Tibial artery (tissue), 4 donors: ENCODE measurements at regions not wholly inside any gene's neighbourhood (a gene's known extent, or its start where the extent isn't known, plus 50 kb on each side); places are given as distances from the start of the nearest gene placed in this dataset.

Experiments
- DNase-seq, 2 donors: peaks; one replicate each; pipeline ENCODE4 v3.0.0-alpha.2; 2019
- H3K27ac ChIP-seq, 2 donors: fragments of 200-600 bp; sonication (generic) in 1 of 2; 1 replicate in 1 of 2; 2 replicates in 1 of 2; pipeline ENCODE4 v1.5.1; 2018 to 2019; ENCODE audit warnings: mild to moderate bottlenecking in 1 of 2
- H3K27me3 ChIP-seq, 2 donors: fragments of 200-600 bp; sonication (generic) in 1 of 2; one replicate each; pipeline versions ENCODE4 v1.5.1 to v1.6.0; 2016 to 2019
- H3K36me3 ChIP-seq, 3 donors: fragments of 200-600 bp; sonication (generic) in 2 of 3; one replicate each; pipeline ENCODE4 v1.5.1; 2016 to 2019; ENCODE audit warnings: mild to moderate bottlenecking in 2 of 3
- H3K4me1 ChIP-seq, 4 donors: fragments of 200-600 bp; sonication (generic) in 2 of 4; 1 replicate in 3 of 4; 2 replicates in 1 of 4; pipeline ENCODE4 v1.5.1; 2016 to 2019
- H3K4me3 ChIP-seq, 2 donors: fragments of 200-600 bp; sonication (generic) in 1 of 2; 1 replicate in 1 of 2; 2 replicates in 1 of 2; pipeline ENCODE4 v1.5.1; 2018 to 2019; ENCODE audit warnings: mild to moderate bottlenecking in 2 of 2
- H3K9me3 ChIP-seq, 3 donors: fragments of 200-600 bp; sonication (generic) in 1 of 3; one replicate each; pipeline ENCODE4 v1.5.1; 2016 to 2019
- CTCF ChIP-seq, 2 experiments: fragments of 200-600 bp in 1 of 2; fragments of 450-650 bp in 1 of 2; IDR thresholded peaks; one replicate each; pipeline ENCODE4 v1.5.1; 2017 to 2019; ENCODE audit warnings: antibody characterized with exemption in 2 of 2, mild to moderate bottlenecking in 1 of 2, moderate library complexity in 1 of 2
- intact Hi-C: fragments of 100-400 bp; cut with DNase I; formaldehyde crosslinking; loops from one replicate; pipeline ENCODE4 v1.15.0; 2023; ENCODE audit warnings: low total_unique reads

- Histone ChIP-seq H3K27me3 (peaks cover 0 to 5% of the 10 kb centered on the region in 2 donors), H3K4me3 (no peak overlapping the region), H3K27ac (no peak overlapping the region), H3K36me3 (no peaks in the 10 kb centered on the region), H3K4me1 (no peaks in the 10 kb centered on the region), H3K9me3 (no peaks in the 10 kb centered on the region)
- intact Hi-C loops: no loop called here
- TF ChIP-seq CTCF (IDR thresholded peaks at IDR 0.05): no peak
- DNase-seq: no peak
These were observed 300.9 kb upstream of the PRDM1 start for GRCh38 chr6:105785066-105785811.

DNA sequence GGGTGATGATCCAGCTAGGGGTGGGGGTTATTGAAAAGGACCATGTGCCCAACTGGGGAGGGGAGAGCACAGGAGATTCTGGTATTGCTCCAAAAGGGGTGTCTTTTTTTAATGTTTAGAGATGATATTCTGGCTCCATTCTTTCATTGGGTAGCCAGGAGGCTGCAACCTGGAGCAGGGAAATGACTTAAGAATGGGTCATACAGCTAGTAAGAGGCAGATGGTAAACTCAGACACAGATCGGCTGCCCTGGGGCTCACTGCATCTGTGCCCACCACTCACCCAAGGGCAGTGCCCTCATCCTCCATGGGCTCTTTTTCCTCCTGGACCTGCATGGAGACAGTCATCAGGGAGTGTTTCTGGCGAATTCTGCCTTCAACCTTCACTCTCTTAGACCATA is 302.0 kb upstream of the PRDM1 start:
- intact Hi-C loops: no loop called here
- TF ChIP-seq CTCF (IDR thresholded peaks at IDR 0.05): no peak
- DNase-seq: no peak

DNA sequence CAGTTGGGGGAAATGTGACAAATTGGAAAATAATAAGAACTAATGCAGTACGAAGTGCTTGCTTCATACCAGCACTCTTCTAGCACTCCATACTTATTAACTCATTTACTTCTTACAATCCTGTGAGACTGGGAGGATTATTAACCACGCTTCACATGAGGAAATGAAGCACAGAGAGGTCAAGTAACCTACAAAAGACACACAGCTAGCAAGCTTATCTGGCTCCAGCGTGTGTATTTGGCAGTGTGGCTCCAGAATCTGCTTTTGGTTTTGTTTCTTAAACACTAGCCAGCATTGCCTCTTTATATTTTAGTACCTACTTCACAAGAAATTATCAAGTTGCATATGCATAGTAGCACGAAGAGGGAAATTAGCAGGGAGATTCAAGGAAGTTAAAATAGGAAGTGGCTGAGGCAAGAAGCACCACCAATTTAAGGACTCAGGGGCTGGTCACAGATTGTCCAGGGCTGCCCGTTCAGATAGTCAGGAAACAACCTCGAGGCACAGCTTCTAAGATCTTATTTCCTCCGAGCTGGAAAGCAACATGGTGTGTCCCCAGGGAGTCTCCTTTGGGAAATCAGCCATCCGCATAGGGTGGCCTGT is 302.7 kb upstream of the PRDM1 start:
- DNase-seq: no peak
- Histone ChIP-seq H3K27ac (no peak overlapping the region), H3K27me3 (peaks cover 0 to 5% of the 10 kb centered on the region in 2 donors), H3K4me3 (no peak overlapping the region), H3K9me3 (no peaks in the 10 kb centered on the region), H3K4me1 (no peaks in the 10 kb centered on the region), H3K36me3 (no peaks in the 10 kb centered on the region)
- no peak for TF ChIP-seq CTCF (IDR thresholded peaks at IDR 0.05)
- intact Hi-C loops: no loop called here

More for the DNA sequence above, 302.0 kb upstream of the PRDM1 start:
- H3K27ac ChIP-seq: no peak overlapping the region
- no peaks in the 10 kb centered on the region for H3K9me3 ChIP-seq
- no peaks in the 10 kb centered on the region for H3K36me3 ChIP-seq
- peaks cover 0 to 5% of the 10 kb centered on the region in 2 donors for H3K27me3 ChIP-seq
- no peaks in the 10 kb centered on the region for H3K4me1 ChIP-seq
- H3K4me3 ChIP-seq: no peak overlapping the region

GRCh38 chr6:105781915-105782314 is 304.2 kb upstream of the PRDM1 start:
- no peak overlapping the region for H3K27ac ChIP-seq
- H3K27me3 ChIP-seq: peaks cover 0 to 5% of the 10 kb centered on the region in 2 donors
- no peak for TF ChIP-seq CTCF (IDR thresholded peaks at IDR 0.05)
- H3K4me3 ChIP-seq: no peak overlapping the region
- no peaks in the 10 kb centered on the region for H3K9me3 ChIP-seq
- H3K4me1 ChIP-seq: no peaks in the 10 kb centered on the region
- no peaks in the 10 kb centered on the region for H3K36me3 ChIP-seq
- intact Hi-C loops: no loop called here
- no peak for DNase-seq

- intact Hi-C loops: no loop called here
- H3K4me1 ChIP-seq: no peaks in the 10 kb centered on the region
- H3K9me3 ChIP-seq: no peaks in the 10 kb centered on the region
- peaks cover 0 to 5% of the 10 kb centered on the region in 2 donors for H3K27me3 ChIP-seq
- H3K36me3 ChIP-seq: no peaks in the 10 kb centered on the region
- no peak for TF ChIP-seq CTCF (IDR thresholded peaks at IDR 0.05)
- no peak for DNase-seq
- no peak overlapping the region for H3K4me3 ChIP-seq
- H3K27ac ChIP-seq: no peak overlapping the region
These were observed 304.9 kb upstream of the PRDM1 start for GRCh38 chr6:105781248-105781647.
